ENCODE measurements at regions not wholly inside any gene's neighbourhood (a gene's known extent, or its start where the extent isn't known, plus 50 kb on each side); places are given as distances from the start of the nearest gene placed in this dataset.

DNA sequence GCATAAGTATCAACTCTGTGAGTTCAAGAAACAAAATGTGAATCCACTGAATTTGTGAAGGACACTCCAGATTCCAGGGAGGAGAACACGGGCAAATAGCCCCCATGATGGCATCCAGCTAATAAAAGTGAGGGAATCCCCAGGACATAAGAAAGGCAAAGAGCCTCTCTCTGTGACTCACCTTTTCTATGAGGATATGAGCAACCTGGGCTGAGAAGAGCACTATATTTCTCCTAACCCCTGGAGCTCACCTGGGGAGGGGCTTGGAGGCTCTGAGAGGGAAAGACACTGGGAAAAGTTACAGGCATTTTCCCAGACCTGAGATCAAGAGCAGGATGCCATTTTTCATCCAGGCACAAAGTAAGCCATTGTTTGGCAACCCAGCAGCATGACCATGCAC, 1298.8 kb downstream of the PLA2G4A start:
- TF ChIP-seq, protein P1, sequence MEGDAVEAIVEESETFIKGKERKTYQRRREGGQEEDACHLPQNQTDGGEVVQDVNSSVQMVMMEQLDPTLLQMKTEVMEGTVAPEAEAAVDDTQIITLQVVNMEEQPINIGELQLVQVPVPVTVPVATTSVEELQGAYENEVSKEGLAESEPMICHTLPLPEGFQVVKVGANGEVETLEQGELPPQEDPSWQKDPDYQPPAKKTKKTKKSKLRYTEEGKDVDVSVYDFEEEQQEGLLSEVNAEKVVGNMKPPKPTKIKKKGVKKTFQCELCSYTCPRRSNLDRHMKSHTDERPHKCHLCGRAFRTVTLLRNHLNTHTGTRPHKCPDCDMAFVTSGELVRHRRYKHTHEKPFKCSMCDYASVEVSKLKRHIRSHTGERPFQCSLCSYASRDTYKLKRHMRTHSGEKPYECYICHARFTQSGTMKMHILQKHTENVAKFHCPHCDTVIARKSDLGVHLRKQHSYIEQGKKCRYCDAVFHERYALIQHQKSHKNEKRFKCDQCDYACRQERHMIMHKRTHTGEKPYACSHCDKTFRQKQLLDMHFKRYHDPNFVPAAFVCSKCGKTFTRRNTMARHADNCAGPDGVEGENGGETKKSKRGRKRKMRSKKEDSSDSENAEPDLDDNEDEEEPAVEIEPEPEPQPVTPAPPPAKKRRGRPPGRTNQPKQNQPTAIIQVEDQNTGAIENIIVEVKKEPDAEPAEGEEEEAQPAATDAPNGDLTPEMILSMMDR (conservative IDR thresholded peaks at IDR 0.05; ENCODE audit: low read depth in 2 of 2), result no peak
- no peak for TF ChIP-seq EZH2 (IDR thresholded peaks at IDR 0.05; ENCODE audit: low read depth, unreplicated experiment)
- TF ChIP-seq NANOG (IDR thresholded peaks at IDR 0.05; ENCODE audit: borderline replicate concordance), result no peak
- TF ChIP-seq POLR2AphosphoS5 (IDR thresholded peaks at IDR 0.05; ENCODE audit: low read depth), result no peak
- TF ChIP-seq STAT1 (IDR thresholded peaks at IDR 0.05; ENCODE audit: unreplicated experiment), result no peak
- TF ChIP-seq, protein P2, sequence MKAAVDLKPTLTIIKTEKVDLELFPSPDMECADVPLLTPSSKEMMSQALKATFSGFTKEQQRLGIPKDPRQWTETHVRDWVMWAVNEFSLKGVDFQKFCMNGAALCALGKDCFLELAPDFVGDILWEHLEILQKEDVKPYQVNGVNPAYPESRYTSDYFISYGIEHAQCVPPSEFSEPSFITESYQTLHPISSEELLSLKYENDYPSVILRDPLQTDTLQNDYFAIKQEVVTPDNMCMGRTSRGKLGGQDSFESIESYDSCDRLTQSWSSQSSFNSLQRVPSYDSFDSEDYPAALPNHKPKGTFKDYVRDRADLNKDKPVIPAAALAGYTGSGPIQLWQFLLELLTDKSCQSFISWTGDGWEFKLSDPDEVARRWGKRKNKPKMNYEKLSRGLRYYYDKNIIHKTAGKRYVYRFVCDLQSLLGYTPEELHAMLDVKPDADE (IDR thresholded peaks at IDR 0.05), result no peak
- no peak for TF ChIP-seq ZNF114 (CRISPR knock-in tag; IDR thresholded peaks at IDR 0.05)
- no peak for TF ChIP-seq ZNF331 (CRISPR knock-in tag; IDR thresholded peaks at IDR 0.05; ENCODE audit: low read depth)
- TF ChIP-seq, protein P3, sequence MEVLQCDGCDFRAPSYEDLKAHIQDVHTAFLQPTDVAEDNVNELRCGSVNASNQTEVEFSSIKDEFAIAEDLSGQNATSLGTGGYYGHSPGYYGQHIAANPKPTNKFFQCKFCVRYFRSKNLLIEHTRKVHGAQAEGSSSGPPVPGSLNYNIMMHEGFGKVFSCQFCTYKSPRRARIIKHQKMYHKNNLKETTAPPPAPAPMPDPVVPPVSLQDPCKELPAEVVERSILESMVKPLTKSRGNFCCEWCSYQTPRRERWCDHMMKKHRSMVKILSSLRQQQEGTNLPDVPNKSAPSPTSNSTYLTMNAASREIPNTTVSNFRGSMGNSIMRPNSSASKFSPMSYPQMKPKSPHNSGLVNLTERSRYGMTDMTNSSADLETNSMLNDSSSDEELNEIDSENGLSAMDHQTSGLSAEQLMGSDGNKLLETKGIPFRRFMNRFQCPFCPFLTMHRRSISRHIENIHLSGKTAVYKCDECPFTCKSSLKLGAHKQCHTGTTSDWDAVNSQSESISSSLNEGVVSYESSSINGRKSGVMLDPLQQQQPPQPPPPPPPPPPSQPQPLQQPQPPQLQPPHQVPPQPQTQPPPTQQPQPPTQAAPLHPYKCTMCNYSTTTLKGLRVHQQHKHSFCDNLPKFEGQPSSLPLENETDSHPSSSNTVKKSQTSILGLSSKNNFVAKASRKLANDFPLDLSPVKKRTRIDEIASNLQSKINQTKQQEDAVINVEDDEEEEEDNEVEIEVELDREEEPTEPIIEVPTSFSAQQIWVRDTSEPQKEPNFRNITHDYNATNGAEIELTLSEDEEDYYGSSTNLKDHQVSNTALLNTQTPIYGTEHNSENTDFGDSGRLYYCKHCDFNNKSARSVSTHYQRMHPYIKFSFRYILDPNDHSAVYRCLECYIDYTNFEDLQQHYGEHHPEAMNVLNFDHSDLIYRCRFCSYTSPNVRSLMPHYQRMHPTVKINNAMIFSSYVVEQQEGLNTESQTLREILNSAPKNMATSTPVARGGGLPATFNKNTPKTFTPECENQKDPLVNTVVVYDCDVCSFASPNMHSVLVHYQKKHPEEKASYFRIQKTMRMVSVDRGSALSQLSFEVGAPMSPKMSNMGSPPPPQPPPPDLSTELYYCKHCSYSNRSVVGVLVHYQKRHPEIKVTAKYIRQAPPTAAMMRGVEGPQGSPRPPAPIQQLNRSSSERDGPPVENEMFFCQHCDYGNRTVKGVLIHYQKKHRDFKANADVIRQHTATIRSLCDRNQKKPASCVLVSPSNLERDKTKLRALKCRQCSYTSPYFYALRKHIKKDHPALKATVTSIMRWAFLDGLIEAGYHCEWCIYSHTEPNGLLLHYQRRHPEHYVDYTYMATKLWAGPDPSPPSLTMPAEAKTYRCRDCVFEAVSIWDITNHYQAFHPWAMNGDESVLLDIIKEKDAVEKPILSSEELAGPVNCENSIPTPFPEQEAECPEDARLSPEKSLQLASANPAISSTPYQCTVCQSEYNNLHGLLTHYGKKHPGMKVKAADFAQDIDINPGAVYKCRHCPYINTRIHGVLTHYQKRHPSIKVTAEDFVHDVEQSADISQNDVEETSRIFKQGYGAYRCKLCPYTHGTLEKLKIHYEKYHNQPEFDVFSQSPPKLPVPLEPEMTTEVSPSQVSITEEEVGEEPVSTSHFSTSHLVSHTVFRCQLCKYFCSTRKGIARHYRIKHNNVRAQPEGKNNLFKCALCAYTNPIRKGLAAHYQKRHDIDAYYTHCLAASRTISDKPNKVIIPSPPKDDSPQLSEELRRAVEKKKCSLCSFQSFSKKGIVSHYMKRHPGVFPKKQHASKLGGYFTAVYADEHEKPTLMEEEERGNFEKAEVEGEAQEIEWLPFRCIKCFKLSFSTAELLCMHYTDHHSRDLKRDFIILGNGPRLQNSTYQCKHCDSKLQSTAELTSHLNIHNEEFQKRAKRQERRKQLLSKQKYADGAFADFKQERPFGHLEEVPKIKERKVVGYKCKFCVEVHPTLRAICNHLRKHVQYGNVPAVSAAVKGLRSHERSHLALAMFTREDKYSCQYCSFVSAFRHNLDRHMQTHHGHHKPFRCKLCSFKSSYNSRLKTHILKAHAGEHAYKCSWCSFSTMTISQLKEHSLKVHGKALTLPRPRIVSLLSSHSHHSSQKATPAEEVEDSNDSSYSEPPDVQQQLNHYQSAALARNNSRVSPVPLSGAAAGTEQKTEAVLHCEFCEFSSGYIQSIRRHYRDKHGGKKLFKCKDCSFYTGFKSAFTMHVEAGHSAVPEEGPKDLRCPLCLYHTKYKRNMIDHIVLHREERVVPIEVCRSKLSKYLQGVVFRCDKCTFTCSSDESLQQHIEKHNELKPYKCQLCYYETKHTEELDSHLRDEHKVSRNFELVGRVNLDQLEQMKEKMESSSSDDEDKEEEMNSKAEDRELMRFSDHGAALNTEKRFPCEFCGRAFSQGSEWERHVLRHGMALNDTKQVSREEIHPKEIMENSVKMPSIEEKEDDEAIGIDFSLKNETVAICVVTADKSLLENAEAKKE (CRISPR knock-in tag; IDR thresholded peaks at IDR 0.05), result no peak
- TF ChIP-seq EZH2phosphoT487 (IDR thresholded peaks at IDR 0.05; ENCODE audit: unreplicated experiment), result no peak
- no peak for TF ChIP-seq CREB1 (CRISPR knock-in tag; IDR thresholded peaks at IDR 0.05; ENCODE audit: low read depth)
- TF ChIP-seq, protein P4, sequence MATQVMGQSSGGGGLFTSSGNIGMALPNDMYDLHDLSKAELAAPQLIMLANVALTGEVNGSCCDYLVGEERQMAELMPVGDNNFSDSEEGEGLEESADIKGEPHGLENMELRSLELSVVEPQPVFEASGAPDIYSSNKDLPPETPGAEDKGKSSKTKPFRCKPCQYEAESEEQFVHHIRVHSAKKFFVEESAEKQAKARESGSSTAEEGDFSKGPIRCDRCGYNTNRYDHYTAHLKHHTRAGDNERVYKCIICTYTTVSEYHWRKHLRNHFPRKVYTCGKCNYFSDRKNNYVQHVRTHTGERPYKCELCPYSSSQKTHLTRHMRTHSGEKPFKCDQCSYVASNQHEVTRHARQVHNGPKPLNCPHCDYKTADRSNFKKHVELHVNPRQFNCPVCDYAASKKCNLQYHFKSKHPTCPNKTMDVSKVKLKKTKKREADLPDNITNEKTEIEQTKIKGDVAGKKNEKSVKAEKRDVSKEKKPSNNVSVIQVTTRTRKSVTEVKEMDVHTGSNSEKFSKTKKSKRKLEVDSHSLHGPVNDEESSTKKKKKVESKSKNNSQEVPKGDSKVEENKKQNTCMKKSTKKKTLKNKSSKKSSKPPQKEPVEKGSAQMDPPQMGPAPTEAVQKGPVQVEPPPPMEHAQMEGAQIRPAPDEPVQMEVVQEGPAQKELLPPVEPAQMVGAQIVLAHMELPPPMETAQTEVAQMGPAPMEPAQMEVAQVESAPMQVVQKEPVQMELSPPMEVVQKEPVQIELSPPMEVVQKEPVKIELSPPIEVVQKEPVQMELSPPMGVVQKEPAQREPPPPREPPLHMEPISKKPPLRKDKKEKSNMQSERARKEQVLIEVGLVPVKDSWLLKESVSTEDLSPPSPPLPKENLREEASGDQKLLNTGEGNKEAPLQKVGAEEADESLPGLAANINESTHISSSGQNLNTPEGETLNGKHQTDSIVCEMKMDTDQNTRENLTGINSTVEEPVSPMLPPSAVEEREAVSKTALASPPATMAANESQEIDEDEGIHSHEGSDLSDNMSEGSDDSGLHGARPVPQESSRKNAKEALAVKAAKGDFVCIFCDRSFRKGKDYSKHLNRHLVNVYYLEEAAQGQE (IDR thresholded peaks at IDR 0.05; ENCODE audit: unreplicated experiment), result no peak
- no peak for TF ChIP-seq JUNB (IDR thresholded peaks at IDR 0.05; ENCODE audit: unreplicated experiment)
- Histone ChIP-seq H3K9me2 (ENCODE audit: insufficient read depth) (peaks cover 10% of the 10 kb centered on the region; the same call in 1 of the 2 replicates), H3K4me3 (no peak overlapping the region), H3F3A (replicated peaks; ENCODE audit: low read depth) (no peaks in the 10 kb centered on the region), H3K79me2 (replicated peaks; ENCODE audit: insufficient read depth) (no peaks in the 10 kb centered on the region), H3K4me1 (ENCODE audit: insufficient read depth) (no peaks in the 10 kb centered on the region), H3K27me3 (ENCODE audit: insufficient read depth) (no peaks in the 10 kb centered on the region), H4K20me1 (replicated peaks; ENCODE audit: insufficient read depth) (no peaks in the 10 kb centered on the region), H2AFZ (no peak overlapping the region), H3K27ac (ENCODE audit: low read depth) (no peak overlapping the region), H3K4me2 (no peak overlapping the region), H3K36me3 (ENCODE audit: insufficient read depth) (no peaks in the 10 kb centered on the region)
- H3K4me3 Mint-ChIP-seq, result no peak overlapping the region
- no peaks in the 10 kb centered on the region; the same call in 2 of the 3 replicates for H3K9me3 Mint-ChIP-seq
- H3K36me3 Mint-ChIP-seq (ENCODE audit: low read depth), result no peaks in the 10 kb centered on the region
- DNase-seq (ENCODE audit: low spot score) (no peak), ATAC-seq (no peak)
- no peak overlapping the region for H3K27ac Mint-ChIP-seq
- H3K4me1 Mint-ChIP-seq, result no peaks in the 10 kb centered on the region
- H3K27me3 Mint-ChIP-seq (ENCODE audit: insufficient read depth, low read depth, poor library complexity), result no peaks in the 10 kb centered on the region

Measured in GM23338 (cell line).